GM18511 (cell line): ENCODE measurements at regions not wholly inside any gene's neighbourhood (a gene's known extent, or its start where the extent isn't known, plus 50 kb on each side); places are given as distances from the start of the nearest gene placed in this dataset.
"Not testable (repeated sequence)": the region's sequence is repeated elsewhere in the genome, so short reads cannot be mapped to it uniquely, and the experiment has no call there.

Experiments
- ATAC-seq: cut with Tn5 transposase; IDR thresholded peaks from one replicate; pipeline ENCODE4 v1.9.1; 2021; ENCODE audit warnings: mild to moderate bottlenecking, moderate library complexity; ENCODE audit not compliant: unreplicated experiment

DNA sequence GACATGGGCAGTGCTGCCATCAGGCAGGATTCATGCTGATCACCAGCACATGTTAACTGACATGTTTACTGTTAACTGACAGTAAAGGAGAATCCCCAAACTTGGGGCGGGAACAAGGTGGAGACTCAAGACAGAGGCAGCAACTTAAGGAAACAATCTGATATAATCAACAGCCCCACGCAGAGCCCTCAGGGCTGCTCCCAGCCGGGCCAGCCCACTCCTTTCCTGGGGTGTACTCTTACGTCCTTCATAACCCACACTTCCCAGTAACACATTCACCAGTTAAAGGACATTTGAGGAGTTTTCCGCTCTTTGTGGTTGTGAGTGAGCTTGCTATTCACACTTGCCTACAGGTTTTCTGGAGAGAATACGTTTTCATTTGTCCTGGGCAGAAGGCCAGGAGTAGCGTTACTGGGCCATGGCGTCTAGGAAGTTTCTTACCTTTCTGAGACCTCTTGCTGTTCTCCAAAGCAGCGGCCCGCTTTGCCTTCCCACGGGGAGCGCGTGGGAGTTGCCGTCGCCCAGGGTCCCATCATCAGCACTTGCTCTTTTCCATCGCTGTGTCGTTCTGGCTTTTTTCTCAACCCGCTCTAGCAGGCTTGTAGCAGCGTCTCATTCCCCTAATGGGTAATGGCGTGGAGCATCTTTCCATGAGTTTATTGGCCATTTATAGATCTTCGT is 56.4 kb downstream of the FOXF2 start:
- ATAC-seq, result no peak

DNA sequence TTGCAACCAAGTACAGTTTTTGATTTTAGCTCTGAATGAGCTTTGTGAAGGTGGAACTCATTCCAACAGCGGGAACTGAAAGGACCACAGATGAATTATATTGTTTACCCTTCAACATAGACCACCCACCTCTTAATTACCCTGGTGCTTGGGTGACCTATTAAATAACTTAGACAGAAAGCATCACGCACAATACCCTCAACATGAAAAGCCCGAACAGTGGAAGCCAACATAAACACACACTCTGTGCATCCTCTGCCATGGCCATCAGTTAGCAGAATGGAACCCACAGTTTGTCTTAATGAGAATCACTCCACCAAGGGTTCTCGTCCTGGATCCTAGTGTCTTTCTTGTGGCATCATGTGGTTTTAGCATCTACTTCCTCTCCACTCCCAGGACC is 60.5 kb downstream of the FOXF2 start:
- ATAC-seq, result no peak

DNA sequence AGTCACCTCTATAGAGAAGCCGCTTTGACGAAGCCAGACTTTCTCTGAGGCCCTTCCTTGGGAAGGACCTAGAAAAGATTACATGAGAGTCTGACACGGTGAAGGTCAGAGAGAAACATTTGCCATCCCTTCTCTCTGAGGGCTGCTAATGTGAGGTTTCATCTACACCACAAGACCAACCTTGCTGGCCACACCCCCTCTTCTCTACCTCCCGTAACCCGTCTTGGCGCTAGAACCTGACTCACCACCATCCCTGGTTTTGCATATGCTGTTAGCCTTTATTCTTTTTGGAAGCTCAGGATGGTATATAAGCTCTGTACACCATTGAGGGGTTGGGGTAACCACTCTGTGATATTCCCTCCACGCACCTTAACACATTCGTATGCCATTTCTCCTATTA is 63.6 kb downstream of the FOXF2 start:
- no peak for ATAC-seq

DNA sequence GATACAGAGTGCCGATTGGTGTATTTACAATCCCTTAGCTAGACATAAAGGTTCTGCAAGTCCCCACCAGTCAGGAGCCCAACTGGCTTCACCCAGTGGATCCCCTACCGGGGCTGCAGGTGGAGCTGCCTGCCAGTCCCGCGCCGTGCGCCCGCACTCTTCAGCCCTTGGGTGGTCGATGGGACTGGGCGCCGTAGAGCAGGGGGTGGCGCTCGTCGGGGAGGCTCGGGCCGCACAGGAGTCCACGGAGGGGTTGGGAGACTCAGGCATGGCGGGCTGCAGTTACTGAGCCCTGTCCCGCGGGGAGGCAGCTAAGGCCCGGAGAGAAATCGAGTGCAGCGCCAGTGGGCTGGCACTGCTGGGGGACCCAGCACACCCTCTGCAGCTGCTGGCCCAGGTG is 67.4 kb downstream of the FOXF2 start:
- ATAC-seq, result not testable (repeated sequence)

DNA sequence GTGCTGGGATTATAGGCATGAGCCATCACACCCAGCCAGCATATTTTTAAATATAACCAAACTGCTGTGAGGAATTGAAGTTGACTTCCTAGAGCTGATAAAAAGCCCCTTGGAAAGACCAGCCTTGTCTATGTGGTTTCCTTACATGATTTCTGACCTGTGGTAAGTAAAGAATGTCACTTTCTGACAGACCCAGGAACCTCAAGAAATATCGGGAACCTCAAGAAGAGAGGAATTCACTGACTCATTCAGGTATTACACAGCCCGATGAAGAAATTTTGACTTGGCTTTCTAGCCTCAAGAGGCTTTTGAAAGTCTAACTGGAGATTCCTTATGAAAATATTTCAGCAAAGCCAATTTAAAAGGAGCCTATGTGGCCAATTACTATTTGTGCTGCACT is 71.8 kb downstream of the FOXF2 start:
- ATAC-seq, result no peak

DNA sequence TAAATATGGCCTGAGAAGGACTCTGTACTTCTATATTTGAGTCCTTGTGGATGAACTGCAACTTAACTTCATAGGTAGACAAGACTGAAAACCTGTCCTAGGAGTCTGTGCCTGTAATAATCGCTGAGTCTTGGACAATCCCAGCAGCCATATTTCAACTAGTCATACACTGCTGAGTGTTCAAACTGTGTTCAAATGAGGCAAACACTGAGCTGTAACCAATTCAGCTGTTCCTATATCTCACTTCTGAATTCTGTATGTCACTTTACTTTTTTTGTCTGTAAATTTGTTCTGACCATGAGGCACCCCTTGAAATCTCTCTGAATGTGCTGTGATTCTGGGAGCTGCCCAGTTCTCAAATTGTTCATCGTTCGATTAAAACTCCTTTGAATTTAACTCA is 72.4 kb downstream of the FOXF2 start:
- no peak for ATAC-seq

DNA sequence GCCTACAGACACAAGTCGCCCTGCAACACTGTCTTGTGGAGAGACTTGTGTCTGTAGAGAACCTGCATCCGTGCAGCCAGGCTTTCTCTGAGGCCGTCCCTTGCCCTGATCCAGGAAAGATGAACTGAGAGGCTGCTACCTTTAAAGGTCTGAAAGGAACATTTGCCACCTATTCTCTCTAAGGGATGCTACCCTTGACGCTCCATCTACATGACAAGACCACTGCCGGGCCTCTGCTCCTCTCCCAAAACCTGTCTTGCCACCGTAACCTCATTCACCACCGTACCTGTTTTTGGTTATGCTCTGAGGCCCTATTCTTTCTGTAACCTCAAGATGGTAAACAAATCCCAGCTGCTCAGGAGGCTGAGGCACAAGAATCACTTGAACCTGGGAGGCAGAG is 73.9 kb downstream of the FOXF2 start:
- ATAC-seq, result no peak

DNA sequence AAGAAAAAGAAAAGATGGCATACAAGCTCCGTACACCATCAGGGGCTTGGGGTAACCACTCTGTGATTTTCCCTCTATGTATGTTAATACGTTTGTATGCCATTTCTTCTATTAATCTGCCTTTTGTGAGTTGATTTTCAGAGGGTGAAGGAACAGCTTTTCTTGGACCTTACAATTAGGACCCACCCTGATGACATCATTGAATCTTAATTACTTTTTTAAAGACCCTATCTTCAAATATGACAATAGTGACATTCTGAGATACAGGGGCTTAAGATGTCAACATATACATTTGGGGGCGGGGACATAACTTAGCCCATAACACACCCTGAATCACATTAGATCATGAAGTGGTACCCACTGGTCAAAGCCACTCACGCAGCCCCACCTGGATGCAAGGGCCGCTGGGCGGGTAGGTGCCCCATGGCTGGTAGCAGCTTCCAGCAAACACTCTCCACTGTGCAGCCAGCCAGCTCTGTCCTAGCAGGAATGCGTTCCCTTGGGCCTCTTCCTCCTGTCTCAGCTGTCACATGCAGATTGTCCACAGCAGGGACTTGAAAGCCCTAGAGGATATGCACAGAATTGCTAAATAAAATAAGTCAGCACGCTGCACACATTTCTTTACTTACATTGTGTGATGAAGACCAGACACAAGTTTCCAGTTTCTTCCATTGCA is 74.5 kb downstream of the FOXF2 start:
- ATAC-seq, result no peak

DNA sequence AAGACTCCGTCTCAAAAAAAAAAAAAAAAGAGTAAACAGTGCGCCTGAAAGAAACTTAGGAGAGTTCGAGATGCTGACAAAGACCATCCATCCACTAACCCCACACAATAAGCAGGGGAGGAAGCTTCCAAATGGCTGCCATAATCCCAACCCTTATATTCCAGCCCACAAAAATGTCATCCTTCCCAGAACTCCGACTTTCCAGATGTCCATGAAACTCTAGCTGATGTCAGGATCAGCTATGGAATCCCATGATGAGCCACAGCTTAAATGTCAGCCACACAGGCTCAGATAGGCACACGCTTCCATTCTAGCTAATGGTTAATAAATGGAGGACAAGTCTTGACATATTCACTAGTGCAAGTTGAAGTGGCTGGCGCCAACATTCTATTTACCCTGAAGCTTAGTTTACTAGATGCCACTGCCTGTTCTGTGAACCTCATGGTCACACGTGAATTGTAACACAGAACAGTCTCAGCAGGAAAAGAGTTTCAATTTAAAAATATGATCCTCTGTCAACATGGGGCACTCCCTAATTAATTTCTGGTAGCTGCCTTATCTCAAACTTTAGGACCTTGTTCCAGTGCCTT is 75.5 kb downstream of the FOXF2 start:
- ATAC-seq, result no peak

DNA sequence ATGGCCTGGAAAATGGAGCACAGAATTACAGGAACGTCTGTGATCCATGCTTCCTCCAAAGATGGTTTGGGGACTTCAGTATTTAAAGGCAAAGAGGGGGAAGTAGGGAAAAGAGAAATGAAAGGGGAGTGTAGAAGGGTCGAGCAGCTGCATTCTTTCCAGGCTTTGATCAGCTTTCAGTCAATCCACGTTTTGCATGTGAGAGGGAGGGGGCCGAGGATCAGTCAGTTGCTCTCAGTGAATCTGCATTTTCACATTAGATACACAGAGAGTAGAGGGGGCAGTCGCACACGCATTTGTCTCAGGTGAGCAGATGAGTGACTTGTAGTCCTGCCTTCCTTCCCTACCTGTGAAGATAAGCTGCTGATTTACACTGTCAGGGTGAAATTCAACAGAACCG is 78.8 kb downstream of the FOXF2 start:
- no peak for ATAC-seq

DNA sequence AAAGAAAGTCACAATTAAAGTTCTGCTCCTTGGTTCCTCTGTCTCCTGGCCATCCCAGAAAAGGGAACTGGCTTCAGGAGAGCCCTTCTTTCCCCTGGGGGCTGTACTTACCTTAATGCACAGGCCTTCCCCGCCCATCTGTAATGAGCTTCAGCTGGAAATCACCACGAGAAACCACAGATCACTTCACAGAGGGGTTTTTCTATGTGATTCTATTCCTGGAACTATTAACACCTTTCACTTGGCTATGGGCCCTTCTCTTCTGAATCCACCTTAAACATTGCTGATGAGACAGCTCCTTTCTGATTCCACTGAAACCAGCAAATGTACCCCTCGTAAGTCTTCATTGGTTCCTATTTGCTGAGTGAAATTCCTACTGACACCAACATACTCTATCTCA is 80.7 kb downstream of the FOXF2 start:
- no peak for ATAC-seq

DNA sequence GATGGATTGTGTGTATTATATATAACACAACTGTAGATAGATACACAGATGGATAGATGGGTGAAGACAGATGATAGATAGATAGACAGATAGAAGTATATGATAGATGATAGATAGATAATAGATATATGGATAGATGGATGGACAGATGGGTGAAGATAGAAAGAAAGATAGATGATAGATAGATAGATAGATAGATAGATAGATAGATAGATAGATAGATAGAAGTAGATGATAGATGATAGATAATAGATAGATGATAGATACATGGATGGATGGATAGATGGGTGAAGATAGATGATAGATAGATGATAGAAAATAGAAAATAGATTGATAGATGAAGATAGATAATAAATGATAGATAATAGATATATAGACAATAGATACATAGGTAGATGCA is 83.3 kb downstream of the FOXF2 start:
- ATAC-seq, result no peak

DNA sequence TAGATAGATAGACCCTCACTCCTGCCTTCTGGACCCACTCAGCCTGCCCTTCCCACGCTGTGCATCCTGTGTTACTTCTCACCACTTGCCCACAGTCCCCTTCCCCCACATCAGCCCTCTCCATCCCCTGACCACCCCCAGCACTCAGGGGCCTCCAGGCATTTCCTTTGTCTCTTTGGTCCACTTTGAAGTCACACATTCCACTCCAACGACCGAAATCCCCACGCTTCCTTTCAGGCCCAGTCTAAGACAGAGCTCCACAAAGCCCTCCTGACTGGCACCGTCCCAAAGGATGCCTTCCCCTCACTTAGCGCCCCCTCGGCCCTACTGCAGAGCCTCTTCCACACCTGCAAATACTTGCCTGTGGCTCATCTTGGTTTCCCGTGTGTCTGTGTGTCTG is 83.8 kb downstream of the FOXF2 start:
- ATAC-seq, result no peak

DNA sequence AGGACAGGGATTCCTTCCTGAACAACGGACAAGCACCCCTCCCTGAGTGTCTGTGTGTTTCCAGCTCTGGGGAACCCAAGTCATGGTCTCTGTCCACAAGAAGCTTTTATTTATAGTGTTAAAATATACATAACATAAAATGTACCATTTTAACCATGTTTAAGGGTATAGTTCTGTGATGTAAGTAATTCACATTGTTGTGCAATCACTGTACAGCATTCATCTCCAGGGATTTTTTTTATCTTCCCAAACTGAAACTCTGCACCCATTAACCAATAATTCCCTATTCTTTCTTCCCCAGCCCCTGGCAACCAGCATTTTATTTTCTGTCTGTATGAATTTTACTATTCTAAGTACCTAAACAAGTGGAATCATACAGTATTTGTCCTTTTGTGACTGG is 84.2 kb downstream of the FOXF2 start:
- ATAC-seq, result no peak

DNA sequence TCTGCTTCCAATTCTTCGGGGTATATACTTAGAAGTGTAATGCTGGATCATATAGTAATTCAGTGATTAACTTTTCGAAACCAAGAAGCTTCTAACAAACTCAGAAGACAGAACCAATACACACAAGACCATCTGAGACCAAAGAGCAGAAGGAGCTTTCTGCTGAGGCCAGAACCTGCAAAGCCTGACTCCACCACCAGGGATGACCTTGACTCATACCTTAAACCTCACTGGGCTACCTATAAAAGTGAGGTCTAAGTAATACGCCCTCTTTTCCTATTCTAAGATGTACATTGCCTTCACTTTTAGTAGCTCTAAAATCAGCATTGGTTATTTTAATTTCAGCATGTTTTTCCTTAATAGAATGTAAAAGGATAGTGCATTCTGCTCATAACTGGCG is 84.8 kb downstream of the FOXF2 start:
- ATAC-seq, result no peak

DNA sequence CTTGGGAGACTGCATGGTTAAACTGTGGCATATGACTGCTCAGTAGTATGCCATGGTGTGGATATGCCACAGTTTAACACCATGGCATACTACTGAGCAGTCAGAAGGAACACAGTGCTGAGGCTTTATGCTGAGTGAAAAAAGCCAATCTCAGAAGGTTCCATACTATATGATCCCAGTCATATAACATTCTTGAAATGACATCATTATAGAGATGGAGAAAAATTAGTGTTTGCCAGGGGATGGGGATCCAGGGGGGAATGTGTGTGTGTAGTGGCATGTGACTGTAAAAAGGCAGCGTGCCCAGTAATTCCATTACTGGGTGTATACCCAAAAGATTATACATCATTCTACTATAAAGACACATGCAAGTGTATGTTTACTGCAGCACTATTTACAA is 85.8 kb downstream of the FOXF2 start:
- no peak for ATAC-seq

DNA sequence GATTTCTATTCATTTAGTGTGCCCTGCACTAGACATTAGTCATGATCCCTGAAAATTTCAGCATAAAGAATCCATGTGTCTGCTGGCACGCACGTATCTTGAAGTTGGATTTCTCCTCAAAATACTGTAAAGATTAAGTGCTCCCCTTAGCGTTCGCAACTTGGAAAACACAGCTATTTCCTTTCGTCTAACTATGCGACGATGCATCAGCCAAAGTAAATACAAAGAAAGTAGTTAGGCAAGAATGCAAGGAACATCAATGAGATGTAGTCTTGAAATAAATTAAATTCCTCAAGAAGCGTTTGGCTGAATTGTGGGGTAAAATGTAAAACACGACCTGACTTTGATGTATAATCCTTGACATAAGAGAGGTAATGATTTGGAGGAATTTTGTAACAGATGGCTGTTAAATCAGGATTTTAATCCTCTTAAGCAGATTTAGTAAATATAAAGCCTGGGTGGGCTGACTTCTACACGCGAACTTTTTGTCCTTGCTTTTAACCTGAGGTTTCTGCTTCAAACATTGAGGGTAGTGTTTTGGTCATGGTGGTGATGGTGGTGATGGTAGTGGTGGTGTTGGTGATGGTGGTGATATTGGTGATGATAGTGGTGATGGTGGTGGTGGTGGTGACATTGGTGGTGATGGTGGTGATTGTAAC is 88.2 kb downstream of the FOXF2 start:
- no peak for ATAC-seq

DNA sequence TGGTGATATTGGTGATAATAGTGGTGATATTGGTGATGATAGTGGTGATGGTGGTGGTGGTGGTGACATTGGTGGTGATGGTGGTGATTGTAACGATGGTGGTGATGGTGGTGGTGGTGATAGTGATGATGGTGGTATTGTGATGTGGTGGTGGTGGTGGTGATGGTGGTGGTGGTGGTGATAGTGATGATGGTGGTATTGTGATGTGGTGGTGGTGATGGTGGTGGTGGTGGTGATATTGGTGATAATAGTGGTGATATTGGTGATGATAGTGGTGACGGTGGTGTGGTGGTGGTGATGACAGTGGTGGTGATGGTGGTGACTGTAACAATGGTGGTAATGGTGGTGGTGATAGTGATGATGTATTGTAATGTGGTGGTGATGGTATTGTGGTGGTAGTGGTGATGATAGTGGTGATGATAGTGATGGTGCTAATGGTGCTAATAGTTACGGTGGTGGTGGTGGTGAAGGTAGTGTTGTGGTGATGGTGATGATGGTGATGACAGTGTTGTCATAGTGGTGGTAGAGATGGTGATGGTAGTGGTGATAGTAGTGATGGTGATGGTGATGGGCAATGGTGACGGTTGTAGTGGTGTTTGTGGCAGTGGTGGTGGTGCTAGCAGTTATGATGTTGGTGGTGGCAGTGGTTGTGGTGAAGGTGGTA is 88.9 kb downstream of the FOXF2 start:
- not testable (repeated sequence) for ATAC-seq

DNA sequence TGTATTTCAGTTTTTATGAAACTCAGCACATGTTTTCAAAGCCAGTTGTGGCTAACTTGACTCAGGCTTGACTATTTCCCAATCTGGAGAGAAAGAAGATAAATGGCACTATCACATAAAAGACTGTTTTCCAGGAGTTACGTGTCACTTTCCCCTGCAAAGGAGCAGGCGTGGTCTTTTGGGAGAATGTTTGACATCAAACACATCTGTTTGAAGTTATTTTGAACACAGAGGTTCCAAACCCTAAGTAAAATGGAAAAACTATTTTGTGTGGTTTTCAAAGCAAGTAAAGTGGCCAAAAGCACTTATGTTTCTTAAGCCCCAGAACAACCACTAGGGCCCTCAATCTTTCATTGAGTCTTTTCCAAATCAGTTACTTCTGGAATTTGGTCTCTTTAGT is 89.7 kb downstream of the FOXF2 start:
- no peak for ATAC-seq

DNA sequence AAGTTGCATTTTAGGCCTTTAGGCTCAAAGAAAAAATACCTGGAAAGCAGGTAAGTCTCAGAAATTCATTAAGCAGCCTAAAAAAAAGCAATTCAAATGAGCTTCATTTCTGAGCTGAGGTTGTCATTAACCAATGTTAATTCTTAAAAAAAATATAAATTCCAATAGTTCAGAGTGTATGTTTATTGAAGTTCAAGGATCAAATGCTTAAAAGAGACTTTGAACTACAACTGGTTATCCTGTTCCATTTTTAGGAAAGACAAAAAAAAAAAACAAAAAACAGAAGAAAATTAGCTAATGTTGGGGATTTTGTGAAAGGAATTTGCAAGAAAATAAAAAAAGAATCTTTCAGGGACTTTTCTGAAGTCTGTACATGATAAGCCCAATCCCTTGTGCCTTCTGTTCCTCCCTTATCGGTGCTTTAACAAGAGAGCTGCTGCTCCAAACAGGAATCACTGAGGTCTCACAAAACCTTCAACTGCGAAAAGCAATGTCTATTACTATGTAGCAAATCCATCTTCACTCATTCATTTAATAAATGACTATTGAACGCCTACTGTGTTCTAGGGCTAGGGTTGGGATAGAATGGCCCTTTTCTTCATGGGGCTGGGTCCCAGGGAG is 90.3 kb downstream of the FOXF2 start:
- ATAC-seq, result no peak

DNA sequence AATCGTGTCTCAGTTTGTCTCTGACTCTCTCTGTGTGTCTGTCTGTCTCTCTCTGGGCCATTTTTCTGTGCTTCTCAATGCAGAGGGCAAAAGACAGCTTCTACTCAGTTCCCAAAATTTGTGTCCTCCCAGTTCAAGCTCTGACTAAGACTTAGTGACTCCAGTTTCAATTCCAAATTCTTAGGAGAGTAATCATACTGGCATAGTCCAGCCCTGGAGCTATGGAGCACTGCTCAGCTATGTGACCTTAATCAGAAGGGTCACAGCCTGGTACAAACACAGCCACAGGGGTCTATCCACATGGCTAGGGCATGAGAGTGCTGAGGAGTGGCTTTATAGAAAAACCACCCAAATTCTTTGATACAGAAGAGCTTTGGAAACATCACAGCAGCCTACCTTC is 91.9 kb downstream of the FOXF2 start:
- ATAC-seq, result no peak
